ENCODE measurements at regions not wholly inside any gene's neighbourhood (a gene's known extent, or its start where the extent isn't known, plus 50 kb on each side); places are given as distances from the start of the nearest gene placed in this dataset.

DNA sequence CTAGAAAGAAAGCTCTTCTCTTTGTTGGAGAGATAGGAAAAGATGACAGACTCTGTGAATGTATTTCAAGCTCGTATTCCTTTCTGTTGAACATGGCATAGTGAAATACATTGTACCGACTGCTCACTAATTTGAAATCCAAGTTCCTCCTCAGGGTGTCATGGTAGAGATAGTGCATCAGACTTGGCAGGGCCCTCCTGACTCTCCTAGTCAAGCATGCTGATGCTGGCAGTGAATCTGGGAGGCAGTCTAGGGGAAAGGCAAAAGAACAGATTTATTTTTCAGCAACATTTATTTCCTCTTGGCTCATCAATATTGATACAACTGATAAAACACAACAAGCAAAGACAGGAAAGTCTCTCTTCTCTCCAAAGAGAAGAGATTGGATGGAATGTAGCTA, 356.3 kb upstream of the IRAK1BP1 start:
- no peak for ATAC-seq (ENCODE audit: low read depth)

More for the DNA sequence above, 356.3 kb upstream of the IRAK1BP1 start:
- no peak overlapping the region for H2BK15ac ChIP-seq (ENCODE audit: low read depth, low read length)
- DNase-seq: no peak
- H3K4me3 ChIP-seq (ENCODE audit: insufficient read depth, low read depth, low read length): no peak overlapping the region
- no peaks in the 10 kb centered on the region for H3K36me3 ChIP-seq (ENCODE audit: control insufficient read depth, insufficient read depth, low read length)
- no peaks in the 10 kb centered on the region for H3K79me1 ChIP-seq (ENCODE audit: low read depth in 1 of 2, low read length in 2 of 2)
- dilution Hi-C loops (cut with HindIII; ENCODE audit: low sequenced_read_pairs, unreplicated experiment) (no loop called here), in situ Hi-C loops (cut with MboI; ENCODE audit: low sequenced_read_pairs) (no loop called here), intact Hi-C loops (cut with micrococcal nuclease) (no loop called here)
- H2AK5ac ChIP-seq (ENCODE audit: low read depth, low read length): no peak overlapping the region
- ChIA-PET CTCF (no interaction called here), POLR2A (ENCODE audit: unreplicated experiment) (no interaction called here)
- no peak overlapping the region for H3K4ac ChIP-seq (ENCODE audit: low read depth, low read length)
- no peak overlapping the region for H2BK5ac ChIP-seq (ENCODE audit: low read depth, low read length, poor library complexity, severe bottlenecking)
- BruUV-seq (replicated peaks): no TSS peak
- no peak overlapping the region for H2BK120ac ChIP-seq (ENCODE audit: low read depth, low read length)
- no peaks in the 10 kb centered on the region for H3K9me3 ChIP-seq (ENCODE audit: control insufficient read depth, insufficient read depth, low read length)
- H3K4me2 ChIP-seq (ENCODE audit: low read depth, low read length): no peak overlapping the region
- H3K4me1 ChIP-seq (ENCODE audit: control insufficient read depth, insufficient read depth, low read length): no peaks in the 10 kb centered on the region
- H3K27ac ChIP-seq (ENCODE audit: insufficient read depth, low read length): no peak overlapping the region
- H3K27me3 ChIP-seq (ENCODE audit: control insufficient read depth, insufficient read depth, low read length): no peaks in the 10 kb centered on the region
- H4K8ac ChIP-seq (ENCODE audit: low read depth in 2 of 2, low read length in 2 of 2): no peak overlapping the region
- H3K9ac ChIP-seq (ENCODE audit: low read depth, low read length): no peak overlapping the region
- H3K23ac ChIP-seq (ENCODE audit: low read depth, low read length): no peak overlapping the region
- H4K20me1 ChIP-seq (ENCODE audit: insufficient read depth, low read length): no peaks in the 10 kb centered on the region
- H3K9me1 ChIP-seq (ENCODE audit: insufficient read depth, low read length): no peaks in the 10 kb centered on the region
- no peak overlapping the region for H3K18ac ChIP-seq (ENCODE audit: low read depth, low read length)
- no peak overlapping the region for H2AFZ ChIP-seq (replicated peaks; ENCODE audit: low read length, poor library complexity)
- H3K56ac ChIP-seq (ENCODE audit: extremely low read depth, insufficient read depth, low read length): no peak overlapping the region
- H2AK9ac ChIP-seq (replicated peaks; ENCODE audit: low read depth, low read length, poor library complexity): no peak overlapping the region
- H4K91ac ChIP-seq (ENCODE audit: insufficient read depth, low read depth, low read length): no peak overlapping the region
- H4K5ac ChIP-seq (ENCODE audit: low read depth, low read length): no peak overlapping the region
- TF ChIP-seq CEBPB (IDR thresholded peaks at IDR 0.05; ENCODE audit: low read depth, low read length) (no peak), CHD1 (IDR thresholded peaks at IDR 0.05; ENCODE audit: low read depth, low read length) (no peak)
- TF ChIP-seq, protein P1, sequence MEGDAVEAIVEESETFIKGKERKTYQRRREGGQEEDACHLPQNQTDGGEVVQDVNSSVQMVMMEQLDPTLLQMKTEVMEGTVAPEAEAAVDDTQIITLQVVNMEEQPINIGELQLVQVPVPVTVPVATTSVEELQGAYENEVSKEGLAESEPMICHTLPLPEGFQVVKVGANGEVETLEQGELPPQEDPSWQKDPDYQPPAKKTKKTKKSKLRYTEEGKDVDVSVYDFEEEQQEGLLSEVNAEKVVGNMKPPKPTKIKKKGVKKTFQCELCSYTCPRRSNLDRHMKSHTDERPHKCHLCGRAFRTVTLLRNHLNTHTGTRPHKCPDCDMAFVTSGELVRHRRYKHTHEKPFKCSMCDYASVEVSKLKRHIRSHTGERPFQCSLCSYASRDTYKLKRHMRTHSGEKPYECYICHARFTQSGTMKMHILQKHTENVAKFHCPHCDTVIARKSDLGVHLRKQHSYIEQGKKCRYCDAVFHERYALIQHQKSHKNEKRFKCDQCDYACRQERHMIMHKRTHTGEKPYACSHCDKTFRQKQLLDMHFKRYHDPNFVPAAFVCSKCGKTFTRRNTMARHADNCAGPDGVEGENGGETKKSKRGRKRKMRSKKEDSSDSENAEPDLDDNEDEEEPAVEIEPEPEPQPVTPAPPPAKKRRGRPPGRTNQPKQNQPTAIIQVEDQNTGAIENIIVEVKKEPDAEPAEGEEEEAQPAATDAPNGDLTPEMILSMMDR (conservative IDR thresholded peaks at IDR 0.05; ENCODE audit: low read depth, low read length): no peak
- no peak overlapping the region for H3K14ac ChIP-seq (replicated peaks; ENCODE audit: low read depth, low read length)
- H2BK20ac ChIP-seq (ENCODE audit: low read depth, low read length): no peak overlapping the region
- 80% methylated on average over 1 of the region's 2 CpGs; no CpG with 5 or more reads in 1 of the 2 experiments for WGBS, 2 experiments (ENCODE audit: extremely low coverage in 2 of 2, insufficient read length in 1 of 2)

Measured in IMR-90 (cell line).